SU-DHL-6 (cell line): ENCODE measurements at regions not wholly inside any gene's neighbourhood (a gene's known extent, or its start where the extent isn't known, plus 50 kb on each side); places are given as distances from the start of the nearest gene placed in this dataset.

Experiments used
- EZH2phosphoT487 ChIP-seq: fragments of 200-600 bp; sonication (generic), shearing (Covaris generic); conservative IDR thresholded peaks from 2 replicates; pipeline ENCODE4 v1.6.1; 2018; ENCODE audit warnings: mild to moderate bottlenecking, antibody characterized with exemption, low read length, moderate library complexity, mixed read lengths
- TF ChIP-seq, protein P1 (sequence below): fragments of 200-600 bp; sonication (generic); IDR thresholded peaks from one replicate; pipeline ENCODE4 v1.5.1; 2017; ENCODE audit warnings: antibody characterized with exemption, mild to moderate bottlenecking, low read length, moderate library complexity; ENCODE audit not compliant: insufficient read depth, poor library complexity, severe bottlenecking

DNA sequence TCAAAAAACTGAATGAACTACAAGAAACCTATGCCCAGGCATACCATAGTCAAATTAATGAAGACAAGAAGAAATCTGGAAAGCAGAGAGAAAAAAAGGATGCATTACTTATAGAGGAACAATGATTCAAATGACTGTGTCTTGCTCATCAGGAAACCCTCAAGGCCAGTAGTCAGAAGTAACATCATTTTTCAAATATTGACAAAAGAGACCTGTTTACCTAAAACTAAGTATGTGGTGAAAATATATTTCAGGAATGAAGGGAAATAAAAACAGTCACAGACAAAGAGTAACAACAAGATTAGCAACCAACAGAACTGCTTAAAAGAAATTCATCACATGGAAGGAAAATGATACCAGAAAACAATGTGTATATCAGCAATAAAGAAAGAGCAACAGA, 128.4 kb downstream of the ALOX5 start:
- TF ChIP-seq, protein P1, sequence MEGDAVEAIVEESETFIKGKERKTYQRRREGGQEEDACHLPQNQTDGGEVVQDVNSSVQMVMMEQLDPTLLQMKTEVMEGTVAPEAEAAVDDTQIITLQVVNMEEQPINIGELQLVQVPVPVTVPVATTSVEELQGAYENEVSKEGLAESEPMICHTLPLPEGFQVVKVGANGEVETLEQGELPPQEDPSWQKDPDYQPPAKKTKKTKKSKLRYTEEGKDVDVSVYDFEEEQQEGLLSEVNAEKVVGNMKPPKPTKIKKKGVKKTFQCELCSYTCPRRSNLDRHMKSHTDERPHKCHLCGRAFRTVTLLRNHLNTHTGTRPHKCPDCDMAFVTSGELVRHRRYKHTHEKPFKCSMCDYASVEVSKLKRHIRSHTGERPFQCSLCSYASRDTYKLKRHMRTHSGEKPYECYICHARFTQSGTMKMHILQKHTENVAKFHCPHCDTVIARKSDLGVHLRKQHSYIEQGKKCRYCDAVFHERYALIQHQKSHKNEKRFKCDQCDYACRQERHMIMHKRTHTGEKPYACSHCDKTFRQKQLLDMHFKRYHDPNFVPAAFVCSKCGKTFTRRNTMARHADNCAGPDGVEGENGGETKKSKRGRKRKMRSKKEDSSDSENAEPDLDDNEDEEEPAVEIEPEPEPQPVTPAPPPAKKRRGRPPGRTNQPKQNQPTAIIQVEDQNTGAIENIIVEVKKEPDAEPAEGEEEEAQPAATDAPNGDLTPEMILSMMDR: no peak
- TF ChIP-seq EZH2phosphoT487: no peak
